A172 (cell line): ENCODE measurements at regions not wholly inside any gene's neighbourhood (a gene's known extent, or its start where the extent isn't known, plus 50 kb on each side); places are given as distances from the start of the nearest gene placed in this dataset.
"Not testable (repeated sequence)": the region's sequence is repeated elsewhere in the genome, so short reads cannot be mapped to it uniquely, and the experiment has no call there.

ENCODE experiments used
- DNase-seq: peaks from one replicate; pipeline ENCODE4 v3.0.0-alpha.2; 2015; ENCODE audit warnings: low spot score

- peak; percentile 52 for DNase-seq
These were observed 197.7 kb downstream of the BCAS1 start for GRCh38 chr20:53872561-53873229.

GRCh38 chr20:53872081-53872541, 198.3 kb downstream of the BCAS1 start:
- DNase-seq: no peak

GRCh38 chr20:53871541-53871940, 198.9 kb downstream of the BCAS1 start:
- no peak for DNase-seq

- no peak for DNase-seq
These were observed 199.7 kb downstream of the BCAS1 start for GRCh38 chr20:53870426-53871315.

- peak; percentile 85 for DNase-seq
These were observed 200.7 kb downstream of the BCAS1 start for GRCh38 chr20:53869466-53870258.

- no peak for DNase-seq
These were observed 202.5 kb downstream of the BCAS1 start for GRCh38 chr20:53867741-53868351.

- peak; percentile 35 for DNase-seq
These were observed 203.3 kb downstream of the BCAS1 start for GRCh38 chr20:53866794-53867740.

GRCh38 chr20:53865901-53866793, 204.2 kb downstream of the BCAS1 start:
- DNase-seq: peak; percentile 69

GRCh38 chr20:53864765-53865683, 205.4 kb downstream of the BCAS1 start:
- DNase-seq: not testable (repeated sequence)

- DNase-seq: not testable (repeated sequence)
These were observed 206.3 kb downstream of the BCAS1 start for GRCh38 chr20:53863923-53864641.

GRCh38 chr20:53863535-53863922, 206.9 kb downstream of the BCAS1 start:
- not testable (repeated sequence) for DNase-seq

- DNase-seq: not testable (repeated sequence)
These were observed 207.4 kb downstream of the BCAS1 start for GRCh38 chr20:53863039-53863438.

- DNase-seq: not testable (repeated sequence)
These were observed 207.9 kb downstream of the BCAS1 start for GRCh38 chr20:53862490-53862889.

GRCh38 chr20:53862136-53862397, 208.3 kb downstream of the BCAS1 start:
- DNase-seq: not testable (repeated sequence)

GRCh38 chr20:53859684-53860083, 210.7 kb downstream of the BCAS1 start:
- DNase-seq: no peak

- DNase-seq: not testable (repeated sequence)
These were observed 211.4 kb downstream of the BCAS1 start for GRCh38 chr20:53859009-53859408.

GRCh38 chr20:53858516-53858915, 211.9 kb downstream of the BCAS1 start:
- DNase-seq: not testable (repeated sequence)

- no peak for DNase-seq
These were observed 212.6 kb downstream of the BCAS1 start for GRCh38 chr20:53857723-53858236.
